KMS-11 (cell line): ENCODE measurements at regions not wholly inside any gene's neighbourhood (a gene's known extent, or its start where the extent isn't known, plus 50 kb on each side); places are given as distances from the start of the nearest gene placed in this dataset.

Experiments used
- H2AFZ ChIP-seq: fragments of 200-600 bp; sonication (generic); 2 replicates; pipeline ENCODE4 v1.6.1; 2016; ENCODE audit warnings: antibody characterized with exemption, mixed run types, low read depth
- H3K27ac ChIP-seq: fragments of 200-600 bp; sonication (generic); 2 replicates; pipeline ENCODE4 v1.6.1; 2016; ENCODE audit warnings: mild to moderate bottlenecking, mixed run types
- H3K27me3 ChIP-seq: fragments of 200-600 bp; sonication (generic); 2 replicates; pipeline ENCODE4 v1.6.1; 2017; ENCODE audit warnings: mild to moderate bottlenecking, low read depth, mixed run types, moderate library complexity; ENCODE audit not compliant: insufficient read depth
- H3K36me3 ChIP-seq: fragments of 200-600 bp; sonication (generic); 2 replicates; pipeline ENCODE4 v1.6.1; 2017; ENCODE audit warnings: mild to moderate bottlenecking, mixed run types; ENCODE audit not compliant: insufficient read depth
- H3K4me1 ChIP-seq: fragments of 200-600 bp; sonication (generic); 2 replicates; pipeline ENCODE4 v1.6.1; 2016; ENCODE audit warnings: mild to moderate bottlenecking, low read depth, mixed run types; ENCODE audit not compliant: poor library complexity, severe bottlenecking
- H3K4me2 ChIP-seq: fragments of 200-600 bp; sonication (generic); 2 replicates; pipeline ENCODE4 v1.7.0; 2016; ENCODE audit warnings: mild to moderate bottlenecking, mixed run types
- H3K4me3 ChIP-seq: fragments of 200-600 bp; sonication (generic); IDR thresholded peaks from 2 replicates; pipeline ENCODE4 v1.6.1; 2017; ENCODE audit warnings: low read depth, low read length, mixed read lengths; ENCODE audit not compliant: insufficient read depth
- H3K79me2 ChIP-seq: fragments of 200-600 bp; sonication (generic); 2 replicates; pipeline ENCODE4 v1.6.1; 2016; ENCODE audit warnings: low read depth, mixed run types; ENCODE audit not compliant: insufficient read depth
- H3K9ac ChIP-seq: fragments of 200-600 bp; sonication (generic); 2 replicates; pipeline ENCODE4 v1.6.1; 2016; ENCODE audit warnings: mild to moderate bottlenecking, mixed run types
- H4K20me1 ChIP-seq: fragments of 200-600 bp; sonication (generic); 2 replicates; pipeline ENCODE4 v1.6.1; 2016; ENCODE audit warnings: mild to moderate bottlenecking, mixed run types; ENCODE audit not compliant: insufficient read depth
- TF ChIP-seq, protein P1 (sequence below): fragments of 200-600 bp; sonication (generic); conservative IDR thresholded peaks from 2 replicates; pipeline ENCODE4 v1.6.1; 2017; ENCODE audit warnings: low read depth, mild to moderate bottlenecking, antibody characterized with exemption, low read length, moderate library complexity, mixed read lengths

DNA sequence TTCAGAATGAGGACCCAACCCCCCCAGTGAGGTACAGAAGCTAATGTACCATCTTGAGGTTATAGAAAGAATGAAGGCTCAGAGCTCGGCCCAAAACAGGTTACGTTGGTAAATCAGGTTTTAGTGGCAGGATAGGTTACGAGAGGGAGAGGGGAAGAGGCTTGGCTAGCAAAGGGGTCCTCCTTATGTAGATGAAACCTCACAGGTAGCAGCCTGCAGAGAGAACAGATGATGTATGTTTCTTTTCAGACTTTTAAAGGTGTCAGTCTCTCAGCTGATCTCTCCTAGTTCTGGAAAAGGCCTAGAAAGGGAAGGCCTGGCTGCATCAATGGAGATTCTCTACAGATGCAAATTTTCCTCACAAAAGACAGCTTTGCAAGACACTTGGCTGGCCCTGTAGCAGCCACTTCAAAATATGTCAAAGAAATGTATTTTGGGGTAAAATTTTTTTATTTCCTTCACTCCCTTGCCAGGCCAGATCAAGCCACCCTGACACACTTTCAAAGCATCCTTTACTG is 71.7 kb upstream of the CPSF6 start:
- H3K27ac ChIP-seq = no peak overlapping the region
- no peak overlapping the region for H2AFZ ChIP-seq
- TF ChIP-seq, protein P1, sequence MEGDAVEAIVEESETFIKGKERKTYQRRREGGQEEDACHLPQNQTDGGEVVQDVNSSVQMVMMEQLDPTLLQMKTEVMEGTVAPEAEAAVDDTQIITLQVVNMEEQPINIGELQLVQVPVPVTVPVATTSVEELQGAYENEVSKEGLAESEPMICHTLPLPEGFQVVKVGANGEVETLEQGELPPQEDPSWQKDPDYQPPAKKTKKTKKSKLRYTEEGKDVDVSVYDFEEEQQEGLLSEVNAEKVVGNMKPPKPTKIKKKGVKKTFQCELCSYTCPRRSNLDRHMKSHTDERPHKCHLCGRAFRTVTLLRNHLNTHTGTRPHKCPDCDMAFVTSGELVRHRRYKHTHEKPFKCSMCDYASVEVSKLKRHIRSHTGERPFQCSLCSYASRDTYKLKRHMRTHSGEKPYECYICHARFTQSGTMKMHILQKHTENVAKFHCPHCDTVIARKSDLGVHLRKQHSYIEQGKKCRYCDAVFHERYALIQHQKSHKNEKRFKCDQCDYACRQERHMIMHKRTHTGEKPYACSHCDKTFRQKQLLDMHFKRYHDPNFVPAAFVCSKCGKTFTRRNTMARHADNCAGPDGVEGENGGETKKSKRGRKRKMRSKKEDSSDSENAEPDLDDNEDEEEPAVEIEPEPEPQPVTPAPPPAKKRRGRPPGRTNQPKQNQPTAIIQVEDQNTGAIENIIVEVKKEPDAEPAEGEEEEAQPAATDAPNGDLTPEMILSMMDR = no peak
- H3K4me1 ChIP-seq = peaks cover under 1% of the 10 kb centered on the region
- H3K36me3 ChIP-seq = no peaks in the 10 kb centered on the region
- H3K27me3 ChIP-seq = no peaks in the 10 kb centered on the region
- no peak overlapping the region for H3K4me3 ChIP-seq
- no peak overlapping the region for H3K4me2 ChIP-seq
- H3K79me2 ChIP-seq = no peaks in the 10 kb centered on the region
- no peak overlapping the region for H3K9ac ChIP-seq
- H4K20me1 ChIP-seq = no peaks in the 10 kb centered on the region

DNA sequence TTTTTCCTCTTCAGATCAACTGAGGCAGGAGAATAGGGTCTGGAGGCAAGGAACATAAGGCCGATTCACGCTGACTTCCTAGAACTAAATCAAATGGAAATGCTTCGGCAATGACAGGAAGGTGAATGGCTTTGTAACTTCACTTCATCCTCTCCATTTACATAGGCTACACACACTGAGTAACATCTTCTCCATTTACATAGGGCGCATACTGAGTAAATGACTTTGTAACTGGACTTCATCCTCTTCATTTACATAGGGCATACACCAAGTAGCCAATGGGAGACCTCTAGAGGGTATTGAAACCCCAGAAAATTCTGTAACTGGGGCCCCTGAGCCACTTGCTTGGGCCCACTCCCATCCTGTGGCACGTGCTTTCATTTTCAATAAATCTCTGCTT is 71.0 kb upstream of the CPSF6 start:
- Histone ChIP-seq H3K4me2 (no peak overlapping the region), H3K27ac (no peak overlapping the region), H3K9ac (no peak overlapping the region), H2AFZ (no peak overlapping the region), H4K20me1 (no peaks in the 10 kb centered on the region), H3K79me2 (no peaks in the 10 kb centered on the region), H3K36me3 (no peaks in the 10 kb centered on the region), H3K4me3 (no peak overlapping the region), H3K4me1 (no peaks in the 10 kb centered on the region), H3K27me3 (no peaks in the 10 kb centered on the region)
- TF ChIP-seq, protein P1 = no peak

DNA sequence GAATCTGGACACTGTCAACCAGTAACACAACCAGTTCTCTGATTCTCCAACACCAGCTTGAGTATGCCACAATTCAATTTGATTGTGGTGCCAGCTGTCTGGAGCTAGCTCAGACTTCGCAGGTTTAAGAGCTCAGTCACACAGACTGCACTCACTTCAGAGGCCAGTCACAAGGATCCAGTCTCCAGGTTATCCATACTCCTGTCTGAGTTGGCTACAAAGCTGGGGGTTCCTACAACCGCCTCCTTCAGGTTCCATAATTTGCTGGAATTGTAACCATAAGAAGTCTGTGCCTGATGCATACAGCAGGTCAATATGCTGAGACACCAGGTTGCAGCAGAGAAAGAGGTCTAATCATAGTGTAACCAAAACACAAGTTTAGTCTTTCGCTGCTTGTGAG is 70.5 kb upstream of the CPSF6 start:
- no peak overlapping the region for H3K4me3 ChIP-seq
- H4K20me1 ChIP-seq = no peaks in the 10 kb centered on the region
- no peak overlapping the region for H2AFZ ChIP-seq
- H3K79me2 ChIP-seq = no peaks in the 10 kb centered on the region
- H3K9ac ChIP-seq = no peak overlapping the region
- no peaks in the 10 kb centered on the region for H3K36me3 ChIP-seq
- no peaks in the 10 kb centered on the region for H3K27me3 ChIP-seq
- no peak overlapping the region for H3K27ac ChIP-seq
- TF ChIP-seq, protein P1 = no peak
- H3K4me2 ChIP-seq = no peak overlapping the region
- H3K4me1 ChIP-seq = no peaks in the 10 kb centered on the region

DNA sequence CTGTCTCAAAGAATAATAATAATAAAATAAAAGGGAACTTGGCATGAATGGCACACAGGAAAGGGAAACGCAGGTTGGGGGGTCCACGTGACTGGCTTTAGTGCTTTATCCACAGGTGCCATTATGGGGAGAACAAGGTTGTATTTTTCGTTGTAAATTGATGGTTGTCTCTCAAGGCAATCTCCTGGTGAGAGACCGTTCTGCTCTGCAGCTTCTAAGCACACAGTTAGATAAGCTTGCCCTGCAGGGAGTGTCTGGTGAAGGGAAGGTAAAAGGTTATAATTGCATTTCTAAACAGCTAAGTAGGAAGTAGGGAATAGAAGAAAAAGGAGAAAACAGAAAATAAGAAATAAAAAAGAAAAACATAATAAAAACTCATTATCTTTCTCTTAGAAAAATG is 69.1 kb upstream of the CPSF6 start:
- TF ChIP-seq, protein P1 = no peak
- Histone ChIP-seq H3K79me2 (no peaks in the 10 kb centered on the region), H3K4me2 (no peak overlapping the region), H4K20me1 (no peaks in the 10 kb centered on the region), H3K9ac (no peak overlapping the region), H3K36me3 (no peaks in the 10 kb centered on the region), H3K27me3 (no peaks in the 10 kb centered on the region), H2AFZ (no peak overlapping the region), H3K27ac (no peak overlapping the region), H3K4me3 (no peak overlapping the region), H3K4me1 (no peaks in the 10 kb centered on the region)
